Hepatocyte (in vitro differentiated cells): ENCODE measurements at regions not wholly inside any gene's neighbourhood (a gene's known extent, or its start where the extent isn't known, plus 50 kb on each side); places are given as distances from the start of the nearest gene placed in this dataset.

Source experiments
- DNase-seq: peaks from one replicate; pipeline ENCODE4 v3.0.0-alpha.2; 2016; ENCODE audit warnings: low spot score
- H2AFZ ChIP-seq: fragments of 200-600 bp; sonication (generic); 2 replicates; pipeline ENCODE4 v1.6.0; 2016; ENCODE audit warnings: antibody characterized with exemption, mild to moderate bottlenecking
- H3K27ac ChIP-seq: fragments of 200-600 bp; sonication (generic); 2 replicates; pipeline ENCODE4 v1.5.1; 2016; ENCODE audit warnings: mild to moderate bottlenecking
- H3K27me3 ChIP-seq: fragments of 200-600 bp; sonication (generic); 2 replicates; pipeline ENCODE4 v1.6.1; 2016
- H3K36me3 ChIP-seq: fragments of 200-600 bp; sonication (generic); replicated peaks from 2 replicates; pipeline ENCODE4 v1.5.1; 2016; ENCODE audit warnings: low read depth; ENCODE audit not compliant: insufficient read depth
- H3K4me1 ChIP-seq: fragments of 200-600 bp; sonication (generic); 2 replicates; pipeline ENCODE4 v1.5.1; 2016; ENCODE audit warnings: mild to moderate bottlenecking, moderate library complexity; ENCODE audit not compliant: insufficient read depth
- H3K4me2 ChIP-seq: fragments of 200-600 bp; sonication (generic); 2 replicates; pipeline ENCODE4 v1.6.0; 2016
- H3K4me3 ChIP-seq: fragments of 200-600 bp; sonication (generic); 2 replicates; pipeline ENCODE4 v1.5.1; 2016; ENCODE audit warnings: mild to moderate bottlenecking
- H3K79me2 ChIP-seq: fragments of 200-600 bp; sonication (generic); 2 replicates; pipeline ENCODE4 v1.6.0; 2017; ENCODE audit warnings: mild to moderate bottlenecking
- H3K9me2 ChIP-seq: fragments of 200-600 bp; sonication (generic); replicated peaks from 2 replicates; pipeline ENCODE4 v1.6.0; 2017; ENCODE audit warnings: mild to moderate bottlenecking; ENCODE audit not compliant: insufficient read depth
- H3K9me3 ChIP-seq: fragments of 200-600 bp; sonication (generic); 2 replicates; pipeline ENCODE4 v1.5.1; 2016; ENCODE audit warnings: low read depth, mild to moderate bottlenecking
- H4K20me1 ChIP-seq: fragments of 200-600 bp; sonication (generic); 2 replicates; pipeline ENCODE4 v1.6.0; 2016; ENCODE audit warnings: mild to moderate bottlenecking; ENCODE audit not compliant: insufficient read depth, poor library complexity, severe bottlenecking
- CTCF ChIP-seq: fragments of 200-600 bp; sonication (generic); IDR thresholded peaks from 2 replicates; pipeline ENCODE4 v1.5.1; 2016; ENCODE audit warnings: antibody characterized with exemption, mild to moderate bottlenecking; ENCODE audit not compliant: poor library complexity
- EZH2 ChIP-seq: fragments of 200-600 bp; sonication (generic); IDR thresholded peaks from 2 replicates; pipeline ENCODE4 v1.6.1; 2016; ENCODE audit warnings: antibody characterized with exemption, mild to moderate bottlenecking, borderline replicate concordance
- EZH2phosphoT487 ChIP-seq: fragments of 200-600 bp; sonication (generic); IDR thresholded peaks from one replicate; pipeline ENCODE4 v1.6.1; 2018; ENCODE audit warnings: antibody characterized with exemption, mild to moderate bottlenecking, low read depth, moderate library complexity; ENCODE audit not compliant: unreplicated experiment, severe bottlenecking
- WGBS: methylation state at CpG from one replicate; pipeline ENCODE4 v1.1.6; 2016; ENCODE audit warnings: low lambda C conversion rate; ENCODE audit errors: missing lambda C conversion rate; 5-methylcytosine and 5-hydroxymethylcytosine counted together

- no peaks in the 10 kb centered on the region for H3K9me3 ChIP-seq
- no peak overlapping the region for H3K4me2 ChIP-seq
- no peak overlapping the region for H3K4me3 ChIP-seq
- no peaks in the 10 kb centered on the region for H3K27me3 ChIP-seq
- no peaks in the 10 kb centered on the region for H3K79me2 ChIP-seq
- H4K20me1 ChIP-seq = no peaks in the 10 kb centered on the region
- WGBS = 89% methylated on average over 5 of the region's 5 CpGs
- no peaks in the 10 kb centered on the region for H3K4me1 ChIP-seq
- no peaks in the 10 kb centered on the region for H3K36me3 ChIP-seq
- no peak for DNase-seq
- no peak for TF ChIP-seq CTCF
- no peak for TF ChIP-seq EZH2phosphoT487
- no peak for TF ChIP-seq EZH2
- no peaks in the 10 kb centered on the region for H3K9me2 ChIP-seq
- H3K27ac ChIP-seq = no peak overlapping the region
- no peak overlapping the region for H2AFZ ChIP-seq
Observed at GRCh38 chr3:181952221-181952620, 240.5 kb downstream of the SOX2 start.

GRCh38 chr3:181952929-181953328 lies 241.2 kb downstream of the SOX2 start:
- H3K27me3 ChIP-seq = no peaks in the 10 kb centered on the region
- H3K36me3 ChIP-seq = no peaks in the 10 kb centered on the region
- WGBS = 69% methylated on average over 4 of the region's 4 CpGs
- H3K4me2 ChIP-seq = no peak overlapping the region
- no peaks in the 10 kb centered on the region for H3K9me3 ChIP-seq
- H4K20me1 ChIP-seq = no peaks in the 10 kb centered on the region
- DNase-seq = no peak
- no peaks in the 10 kb centered on the region for H3K9me2 ChIP-seq
- H3K4me3 ChIP-seq = no peak overlapping the region
- H3K27ac ChIP-seq = no peak overlapping the region
- TF ChIP-seq EZH2phosphoT487 (no peak), CTCF (no peak), EZH2 (no peak)
- H3K79me2 ChIP-seq = no peaks in the 10 kb centered on the region
- no peak overlapping the region for H2AFZ ChIP-seq
- H3K4me1 ChIP-seq = no peaks in the 10 kb centered on the region

GRCh38 chr3:181955566-181955965 lies 243.8 kb downstream of the SOX2 start:
- no peak overlapping the region for H2AFZ ChIP-seq
- no peaks in the 10 kb centered on the region for H4K20me1 ChIP-seq
- H3K9me2 ChIP-seq = no peaks in the 10 kb centered on the region
- no peaks in the 10 kb centered on the region for H3K36me3 ChIP-seq
- WGBS = 89% methylated on average over 2 of the region's 2 CpGs
- no peaks in the 10 kb centered on the region for H3K27me3 ChIP-seq
- no peaks in the 10 kb centered on the region for H3K9me3 ChIP-seq
- TF ChIP-seq EZH2phosphoT487 (no peak), EZH2 (no peak), CTCF (no peak)
- no peaks in the 10 kb centered on the region for H3K4me1 ChIP-seq
- H3K79me2 ChIP-seq = no peaks in the 10 kb centered on the region
- no peak overlapping the region for H3K4me3 ChIP-seq
- no peak for DNase-seq
- no peak overlapping the region for H3K27ac ChIP-seq
- H3K4me2 ChIP-seq = no peak overlapping the region

GRCh38 chr3:181956122-181956521 lies 244.4 kb downstream of the SOX2 start:
- H3K36me3 ChIP-seq = no peaks in the 10 kb centered on the region
- H4K20me1 ChIP-seq = no peaks in the 10 kb centered on the region
- no peaks in the 10 kb centered on the region for H3K79me2 ChIP-seq
- 75% methylated on average over 5 of the region's 5 CpGs for WGBS
- no peak for DNase-seq
- no peaks in the 10 kb centered on the region for H3K4me1 ChIP-seq
- no peaks in the 10 kb centered on the region for H3K9me3 ChIP-seq
- no peak overlapping the region for H3K4me2 ChIP-seq
- no peak overlapping the region for H2AFZ ChIP-seq
- no peak overlapping the region for H3K4me3 ChIP-seq
- no peak for TF ChIP-seq CTCF
- TF ChIP-seq EZH2phosphoT487 = no peak
- no peak for TF ChIP-seq EZH2
- no peaks in the 10 kb centered on the region for H3K27me3 ChIP-seq
- no peaks in the 10 kb centered on the region for H3K9me2 ChIP-seq
- H3K27ac ChIP-seq = no peak overlapping the region
